Suprapubic skin (tissue), 4 donors: ENCODE measurements at regions not wholly inside any gene's neighbourhood (a gene's known extent, or its start where the extent isn't known, plus 50 kb on each side); places are given as distances from the start of the nearest gene placed in this dataset.

ENCODE experiments used
- DNase-seq, 2 donors: peaks; one replicate each; pipeline ENCODE4 v3.0.0-alpha.2; 2019; ENCODE audit warnings: low spot score in 2 of 2
- H3K27ac ChIP-seq: fragments of 200-600 bp; sonication (generic); one replicate; pipeline ENCODE4 v1.5.1; 2019
- H3K27me3 ChIP-seq: fragments of 200-600 bp; sonication (generic); one replicate; pipeline ENCODE4 v1.5.1; 2019
- H3K36me3 ChIP-seq: fragments of 200-600 bp; sonication (generic); one replicate; pipeline ENCODE4 v1.5.1; 2019
- H3K4me1 ChIP-seq: fragments of 200-600 bp; sonication (generic); one replicate; pipeline ENCODE4 v1.5.1; 2019
- H3K4me3 ChIP-seq: fragments of 200-600 bp; sonication (generic); one replicate; pipeline ENCODE4 v1.5.1; 2019; ENCODE audit warnings: mild to moderate bottlenecking
- H3K9me3 ChIP-seq: fragments of 200-600 bp; sonication (generic); one replicate; pipeline ENCODE4 v1.5.1; 2019
- CTCF ChIP-seq, 2 donors: fragments of 200-600 bp in 1 of 2; fragments of 450-650 bp in 1 of 2; sonication (generic) in 1 of 2; IDR thresholded peaks; one replicate each; pipeline ENCODE4 v1.5.1; 2016 to 2019; ENCODE audit warnings: antibody characterized with exemption in 2 of 2, mild to moderate bottlenecking in 1 of 2, moderate library complexity in 1 of 2
- EP300 ChIP-seq: sonication (generic); formaldehyde crosslinking; IDR thresholded peaks from one replicate; pipeline ENCODE4 v1.6.1; 2017; ENCODE audit warnings: antibody characterized with exemption
- POLR2A ChIP-seq, 2 donors: fragments of 450-650 bp; IDR thresholded peaks; one replicate each; pipeline ENCODE4 v1.6.1; 2017; ENCODE audit warnings: antibody characterized with exemption in 2 of 2, mild to moderate bottlenecking in 2 of 2, moderate library complexity in 2 of 2
- POLR2AphosphoS5 ChIP-seq, 3 donors: sonication (generic); formaldehyde crosslinking; IDR thresholded peaks; one replicate each; pipeline ENCODE4 v1.6.1; 2017; ENCODE audit warnings: antibody characterized with exemption in 3 of 3
- WGBS: methylation state at CpG from one replicate; pipeline ENCODE4 v1.1.5; 2018; 5-methylcytosine and 5-hydroxymethylcytosine counted together

- Histone ChIP-seq H3K36me3 (no peaks in the 10 kb centered on the region), H3K9me3 (no peaks in the 10 kb centered on the region), H3K4me1 (no peaks in the 10 kb centered on the region), H3K4me3 (no peak overlapping the region), H3K27me3 (no peaks in the 10 kb centered on the region), H3K27ac (no peak overlapping the region)
- TF ChIP-seq CTCF (IDR thresholded peaks at IDR 0.05) (no peak), POLR2AphosphoS5 (IDR thresholded peaks at IDR 0.05) (no peak), EP300 (no peak), POLR2A (IDR thresholded peaks at IDR 0.05) (no peak)
- WGBS = 80% methylated on average over 5 of the region's 5 CpGs
- no peak for DNase-seq
Observed at GRCh38 chr7:16933296-16934279, 51.8 kb upstream of the AGR3 start.

GRCh38 chr7:16934722-16935340 is 53.0 kb upstream of the AGR3 start:
- Histone ChIP-seq H3K27me3 (no peaks in the 10 kb centered on the region), H3K27ac (no peak overlapping the region), H3K36me3 (no peaks in the 10 kb centered on the region), H3K4me1 (no peaks in the 10 kb centered on the region), H3K9me3 (no peaks in the 10 kb centered on the region), H3K4me3 (no peak overlapping the region)
- WGBS = 64% methylated on average over 6 of the region's 6 CpGs
- TF ChIP-seq EP300 = no peak
- TF ChIP-seq CTCF (IDR thresholded peaks at IDR 0.05) = no peak
- no peak for TF ChIP-seq POLR2AphosphoS5 (IDR thresholded peaks at IDR 0.05)
- no peak for TF ChIP-seq POLR2A (IDR thresholded peaks at IDR 0.05)
- no peak for DNase-seq

- WGBS = 63% methylated on average over 1 of the region's 1 CpG
- H3K27ac ChIP-seq = no peak overlapping the region
- H3K9me3 ChIP-seq = no peaks in the 10 kb centered on the region
- TF ChIP-seq POLR2AphosphoS5 (IDR thresholded peaks at IDR 0.05) (no peak), POLR2A (IDR thresholded peaks at IDR 0.05) (no peak), EP300 (no peak)
- H3K36me3 ChIP-seq = no peaks in the 10 kb centered on the region
- H3K4me1 ChIP-seq = no peaks in the 10 kb centered on the region
- no peak overlapping the region for H3K4me3 ChIP-seq
- DNase-seq = no peak
- no peaks in the 10 kb centered on the region for H3K27me3 ChIP-seq
Observed at GRCh38 chr7:16935341-16935735, 53.6 kb upstream of the AGR3 start.

- Histone ChIP-seq H3K36me3 (no peaks in the 10 kb centered on the region), H3K4me3 (no peak overlapping the region), H3K27ac (no peak overlapping the region), H3K9me3 (no peaks in the 10 kb centered on the region), H3K27me3 (no peaks in the 10 kb centered on the region), H3K4me1 (no peaks in the 10 kb centered on the region)
- TF ChIP-seq POLR2AphosphoS5 (IDR thresholded peaks at IDR 0.05) = no peak
- no peak for TF ChIP-seq POLR2A (IDR thresholded peaks at IDR 0.05)
- no peak for TF ChIP-seq CTCF (IDR thresholded peaks at IDR 0.05)
- no peak for TF ChIP-seq EP300
- 91% methylated on average over 4 of the region's 4 CpGs for WGBS
- DNase-seq = no peak
Observed at GRCh38 chr7:16936626-16937422, 55.0 kb upstream of the AGR3 start.

GRCh38 chr7:16939161-16939560 is 57.4 kb upstream of the AGR3 start:
- no peak overlapping the region for H3K27ac ChIP-seq

More at GRCh38 chr7:16939161-16939560, 57.4 kb upstream of the AGR3 start:
- H3K4me3 ChIP-seq = no peak overlapping the region
- no peaks in the 10 kb centered on the region for H3K9me3 ChIP-seq
- H3K36me3 ChIP-seq = no peaks in the 10 kb centered on the region
- H3K4me1 ChIP-seq = no peaks in the 10 kb centered on the region
- DNase-seq = no peak
- H3K27me3 ChIP-seq = no peaks in the 10 kb centered on the region
- TF ChIP-seq POLR2AphosphoS5 (IDR thresholded peaks at IDR 0.05) (no peak), POLR2A (IDR thresholded peaks at IDR 0.05) (no peak), EP300 (no peak), CTCF (IDR thresholded peaks at IDR 0.05) (no peak)
